HEK293T (cell line): ENCODE measurements at regions not wholly inside any gene's neighbourhood (a gene's known extent, or its start where the extent isn't known, plus 50 kb on each side); places are given as distances from the start of the nearest gene placed in this dataset.

Experiments
- CTCF ChIA-PET: fragments of 350-600 bp; formaldehyde crosslinking; extraction: SDS; loops from one replicate; lab custom pipeline; 2021; ENCODE audit warnings: antibody characterized with exemption, inconsistent platforms; lab: Yijun Ruan, JAX
- POLR2A ChIA-PET: fragments of 350-600 bp; formaldehyde crosslinking; extraction: SDS; loops from one replicate; lab custom pipeline; 2020; ENCODE audit warnings: antibody characterized with exemption, inconsistent platforms; lab: Yijun Ruan, JAX
- DNase-seq: peaks from one replicate; pipeline ENCODE4 v3.0.0; 2012; ENCODE audit warnings: mixed read lengths; ENCODE audit errors: extremely low spot score
- ARNT ChIP-seq: fragments of 450-650 bp; IDR thresholded peaks from 2 replicates; pipeline ENCODE4 v1.6.1; 2017; ENCODE audit warnings: mild to moderate bottlenecking
- BHLHE40 ChIP-seq: fragments of 450-650 bp; IDR thresholded peaks from 2 replicates; pipeline ENCODE4 v1.6.1; 2016; ENCODE audit warnings: mild to moderate bottlenecking, moderate library complexity, borderline replicate concordance
- CTBP1 ChIP-seq: fragments of 450-650 bp; IDR thresholded peaks from 2 replicates; pipeline ENCODE4 v1.6.1; 2016; ENCODE audit warnings: borderline replicate concordance
- ELF4 ChIP-seq: fragments of 450-650 bp; IDR thresholded peaks from 2 replicates; pipeline ENCODE4 v1.6.1; 2017; ENCODE audit warnings: antibody characterized with exemption
- FOXA1 ChIP-seq: fragments of 450-650 bp; IDR thresholded peaks from 2 replicates; pipeline ENCODE4 v1.6.1; 2016; ENCODE audit warnings: mild to moderate bottlenecking
- FOXK2 ChIP-seq: fragments of 450-650 bp; IDR thresholded peaks from 2 replicates; pipeline ENCODE4 v1.6.1; 2016; ENCODE audit warnings: mild to moderate bottlenecking
- FOXM1 ChIP-seq: fragments of 450-650 bp; IDR thresholded peaks from 2 replicates; pipeline ENCODE4 v1.6.1; 2017; ENCODE audit warnings: mild to moderate bottlenecking, borderline replicate concordance
- HDGF ChIP-seq: fragments of 450-650 bp; IDR thresholded peaks from 2 replicates; pipeline ENCODE4 v1.6.1; 2017; ENCODE audit warnings: antibody characterized with exemption, borderline replicate concordance
- L3MBTL2 ChIP-seq: fragments of 450-650 bp; conservative IDR thresholded peaks from 2 replicates; pipeline ENCODE4 v1.6.1; 2016; ENCODE audit warnings: mild to moderate bottlenecking
- LEF1 ChIP-seq: fragments of 450-650 bp; IDR thresholded peaks from 2 replicates; pipeline ENCODE4 v1.6.1; 2017; ENCODE audit warnings: mild to moderate bottlenecking, borderline replicate concordance
- NFRKB ChIP-seq: fragments of 450-650 bp; IDR thresholded peaks from 2 replicates; pipeline ENCODE4 v1.6.1; 2016; ENCODE audit warnings: mild to moderate bottlenecking, moderate library complexity
- SP1 ChIP-seq: fragments of 450-650 bp; IDR thresholded peaks from 2 replicates; pipeline ENCODE4 v1.6.1; 2017
- SUZ12 ChIP-seq: fragments of 450-650 bp; IDR thresholded peaks from 2 replicates; pipeline ENCODE4 v1.6.1; 2016; ENCODE audit warnings: mild to moderate bottlenecking
- TARDBP ChIP-seq: fragments of 450-650 bp; IDR thresholded peaks from 2 replicates; pipeline ENCODE4 v1.6.1; 2016
- ZNF384 ChIP-seq: fragments of 450-650 bp; IDR thresholded peaks from 2 replicates; pipeline ENCODE4 v1.6.1; 2016
- TF ChIP-seq, protein P1 (sequence below): fragments of 450-650 bp; IDR thresholded peaks from 2 replicates; pipeline ENCODE4 v1.6.1; 2016

DNA sequence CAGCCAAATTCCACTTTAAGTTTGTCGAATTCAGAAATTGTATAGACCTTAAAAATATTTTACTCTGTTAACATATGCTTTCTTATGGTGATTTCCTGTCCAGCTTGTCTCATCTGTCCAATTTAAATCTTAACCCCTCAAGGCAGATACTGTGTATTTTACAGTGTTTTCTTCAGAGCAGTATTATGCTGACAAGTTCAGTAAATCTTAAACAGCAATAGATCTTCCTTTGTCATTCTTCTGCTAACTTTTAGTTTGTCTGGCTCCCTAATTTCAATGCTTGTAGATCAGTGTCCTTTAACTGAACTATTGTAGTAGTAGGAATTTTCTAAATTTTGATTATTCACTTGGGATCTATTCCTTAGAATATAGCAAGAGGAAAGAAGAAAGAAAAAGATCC lies 52.8 kb upstream of the MEIS1 start:
- CTCF ChIA-PET = no interaction called here
- no peak for DNase-seq
- POLR2A ChIA-PET = no interaction called here
- TF ChIP-seq SUZ12 = no peak
- TF ChIP-seq, protein P1, sequence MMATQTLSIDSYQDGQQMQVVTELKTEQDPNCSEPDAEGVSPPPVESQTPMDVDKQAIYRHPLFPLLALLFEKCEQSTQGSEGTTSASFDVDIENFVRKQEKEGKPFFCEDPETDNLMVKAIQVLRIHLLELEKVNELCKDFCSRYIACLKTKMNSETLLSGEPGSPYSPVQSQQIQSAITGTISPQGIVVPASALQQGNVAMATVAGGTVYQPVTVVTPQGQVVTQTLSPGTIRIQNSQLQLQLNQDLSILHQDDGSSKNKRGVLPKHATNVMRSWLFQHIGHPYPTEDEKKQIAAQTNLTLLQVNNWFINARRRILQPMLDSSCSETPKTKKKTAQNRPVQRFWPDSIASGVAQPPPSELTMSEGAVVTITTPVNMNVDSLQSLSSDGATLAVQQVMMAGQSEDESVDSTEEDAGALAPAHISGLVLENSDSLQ = peak; percentile 78

DNA sequence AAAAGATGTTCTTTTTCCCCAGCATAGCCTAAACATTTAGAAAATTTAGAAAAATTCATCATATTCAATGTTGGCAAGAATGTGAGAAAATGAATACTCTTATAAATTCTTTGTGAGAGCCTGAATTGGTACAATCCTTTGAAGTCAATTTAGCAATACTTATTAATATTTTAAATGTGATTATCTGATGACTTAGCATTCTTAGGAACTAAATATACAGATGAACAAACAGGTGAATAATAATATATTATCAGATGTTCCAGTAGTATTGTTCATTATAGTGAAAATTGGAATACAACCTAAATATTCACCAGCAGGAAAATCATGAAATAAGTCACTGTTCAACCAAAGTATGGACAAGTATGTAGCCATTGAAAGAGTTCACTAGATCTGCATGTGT lies 55.5 kb upstream of the MEIS1 start:
- ChIA-PET POLR2A (no interaction called here), CTCF (no interaction called here)
- no peak for TF ChIP-seq SUZ12
- TF ChIP-seq, protein P1 = no peak
- no peak for TF ChIP-seq BHLHE40
- no peak for TF ChIP-seq ZNF384
- no peak for TF ChIP-seq FOXM1
- no peak for TF ChIP-seq LEF1
- no peak for TF ChIP-seq FOXK2
- no peak for TF ChIP-seq SP1
- TF ChIP-seq ELF4 = no peak
- TF ChIP-seq FOXA1 = no peak
- no peak for TF ChIP-seq TARDBP
- no peak for TF ChIP-seq L3MBTL2
- no peak for TF ChIP-seq NFRKB
- TF ChIP-seq CTBP1 = no peak
- no peak for TF ChIP-seq HDGF
- no peak for TF ChIP-seq ARNT
- no peak for DNase-seq

DNA sequence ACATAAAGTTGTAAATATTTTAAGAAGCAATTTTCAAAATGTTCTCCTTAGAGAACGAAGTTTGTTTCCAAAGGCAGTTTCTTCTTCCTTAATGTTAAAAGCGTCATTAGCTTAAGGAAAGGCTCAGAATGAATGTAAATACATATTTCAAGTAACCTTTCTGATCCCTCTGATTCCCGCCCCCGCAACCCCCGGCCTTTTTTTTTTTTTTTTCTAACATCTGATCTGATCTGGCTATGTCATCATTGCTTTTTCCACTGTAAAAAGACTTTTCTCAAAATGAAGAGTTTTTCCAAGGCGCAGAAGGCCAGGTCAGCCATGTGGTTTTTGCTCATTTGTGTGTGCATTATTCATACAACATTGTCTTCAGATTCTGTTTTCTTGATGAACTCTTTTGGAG lies 57.1 kb upstream of the MEIS1 start:
- DNase-seq = no peak
- TF ChIP-seq TARDBP = no peak
- TF ChIP-seq BHLHE40 = no peak
- TF ChIP-seq ZNF384 = no peak
- no peak for TF ChIP-seq NFRKB
- TF ChIP-seq ELF4 = no peak
- TF ChIP-seq FOXA1 = no peak
- no peak for TF ChIP-seq L3MBTL2
- no peak for TF ChIP-seq ARNT
- TF ChIP-seq FOXK2 = no peak
- no peak for TF ChIP-seq CTBP1
- TF ChIP-seq, protein P1 = no peak
- no peak for TF ChIP-seq FOXM1
- TF ChIP-seq HDGF = no peak
- no peak for TF ChIP-seq LEF1
- TF ChIP-seq SUZ12 = no peak
- no peak for TF ChIP-seq SP1
- POLR2A ChIA-PET = no interaction called here
- CTCF ChIA-PET = interaction anchor here (0.5 to 0.7 kb wide), 3 partner anchors 11 to 1088 kb away, joined by 3 to 6 read pairs (median 4); no protein-coding TSS in a partner anchor

DNA sequence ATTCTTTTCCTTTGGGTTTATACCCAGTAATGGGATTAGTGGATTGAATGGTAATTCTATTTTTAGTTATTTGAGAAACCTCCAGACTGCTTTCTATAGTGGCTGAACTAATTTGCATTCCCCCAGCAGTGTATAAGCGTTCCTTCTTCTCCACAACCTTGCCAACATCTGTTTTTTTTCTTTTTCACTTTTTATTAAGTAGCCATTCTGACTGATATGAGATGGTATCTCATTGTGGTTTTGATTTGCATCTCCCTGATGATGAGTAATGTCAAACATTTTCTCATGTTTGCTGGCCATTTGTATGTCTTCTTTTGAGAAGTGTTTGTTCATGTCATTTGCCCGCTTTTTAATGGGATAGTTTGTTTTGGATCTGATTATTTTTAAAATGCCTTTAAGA lies 64.1 kb upstream of the MEIS1 start:
- DNase-seq = no peak
- ChIA-PET POLR2A (no interaction called here), CTCF (no interaction called here)
- TF ChIP-seq SP1 (no peak), ZNF384 (no peak), FOXM1 (no peak), BHLHE40 (no peak), HDGF (no peak), ELF4 (no peak)
- TF ChIP-seq, protein P1 = no peak

DNA sequence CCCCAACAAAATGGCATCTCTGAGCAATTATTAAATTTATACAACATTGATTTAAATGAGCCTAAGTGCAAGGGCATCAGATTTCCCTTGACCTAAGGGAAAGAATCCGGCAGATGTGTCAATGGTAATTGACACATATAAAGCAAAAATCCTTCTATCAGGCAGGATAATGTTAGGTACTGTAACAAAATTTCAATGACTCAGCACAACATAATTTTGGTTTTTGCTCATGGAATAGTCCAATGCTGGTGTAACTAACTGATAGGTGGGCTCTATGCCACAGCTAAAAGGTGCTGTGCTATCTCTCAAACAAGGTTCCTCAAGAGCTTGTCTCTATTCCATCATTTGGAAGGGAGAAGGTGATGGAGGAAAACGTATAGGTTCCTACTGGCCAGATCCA lies 68.3 kb upstream of the MEIS1 start:
- no peak for DNase-seq
- TF ChIP-seq FOXM1 (no peak), ELF4 (no peak), ARNT (no peak)
- CTCF ChIA-PET = no interaction called here
- POLR2A ChIA-PET = no interaction called here

DNA sequence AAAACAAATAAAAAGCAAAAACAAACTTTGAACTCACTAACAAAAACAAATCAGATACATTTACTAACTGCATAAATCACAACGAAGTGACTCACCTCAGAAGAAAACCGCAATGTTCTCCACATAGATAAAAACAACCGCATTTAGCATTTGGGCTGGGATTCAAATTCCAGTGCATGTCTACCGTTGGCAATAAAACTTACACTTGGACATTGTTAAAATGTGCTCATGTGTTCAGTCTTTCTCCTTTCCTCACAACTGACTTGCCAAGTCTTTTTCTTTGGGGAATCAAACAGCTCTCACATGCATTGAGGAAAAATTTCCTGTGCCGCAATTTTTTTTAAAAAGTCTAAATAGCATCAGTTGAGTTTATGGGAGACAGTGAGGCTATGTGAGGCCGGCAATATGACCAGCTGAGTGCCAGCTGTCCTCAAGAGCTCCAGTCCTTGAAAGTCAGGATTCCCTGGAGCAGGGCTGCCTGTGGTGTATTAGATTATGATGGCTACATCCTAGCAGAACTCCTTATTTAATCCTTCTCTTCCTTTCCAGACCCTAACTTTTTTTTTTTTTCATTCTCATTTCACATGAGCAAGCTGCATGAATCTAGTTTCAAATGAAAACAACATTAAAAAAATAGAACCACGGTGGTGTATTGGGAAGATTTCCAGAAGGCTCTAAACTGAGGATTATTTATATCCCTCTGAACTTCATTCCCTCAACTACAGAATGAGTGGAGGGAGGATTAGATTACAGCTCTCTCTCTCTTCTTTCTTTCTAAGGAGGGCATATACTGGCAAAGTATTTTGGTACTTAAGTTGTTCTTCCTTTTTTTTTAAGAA lies 70.2 kb upstream of the MEIS1 start:
- ChIA-PET POLR2A (no interaction called here), CTCF (interaction anchor here (0.9 kb wide), 1 partner anchor 23 kb away, joined by 4 read pairs; no protein-coding TSS in a partner anchor)
- no peak for DNase-seq
- TF ChIP-seq CTBP1 = 0 out of 2 replicates have a peak, but pooled peaks have one; percentile 23
- TF ChIP-seq, protein P1 = peak; percentile 67
- TF ChIP-seq ELF4 = no peak
- no peak for TF ChIP-seq FOXM1
